Loucy (cell line): ENCODE measurements at regions not wholly inside any gene's neighbourhood (a gene's known extent, or its start where the extent isn't known, plus 50 kb on each side); places are given as distances from the start of the nearest gene placed in this dataset.

ENCODE experiments used
- H2AFZ ChIP-seq: fragments of 200-600 bp; sonication (generic); 2 replicates; pipeline ENCODE4 v1.6.0; 2016; ENCODE audit warnings: antibody characterized with exemption, mild to moderate bottlenecking, low read length, moderate library complexity
- H3F3A ChIP-seq: fragments of 200-600 bp; 2 replicates; pipeline ENCODE4 v1.6.0; 2016; ENCODE audit warnings: antibody characterized with exemption, low read depth, mild to moderate bottlenecking
- H3K27me3 ChIP-seq: fragments of 200-600 bp; sonication (generic); 2 replicates; pipeline ENCODE4 v1.6.1; 2014; ENCODE audit warnings: low read length, mild to moderate bottlenecking; ENCODE audit not compliant: insufficient read depth, poor library complexity, severe bottlenecking
- H3K36me3 ChIP-seq: fragments of 200-600 bp; sonication (generic); 2 replicates; pipeline ENCODE4 v1.6.1; 2016; ENCODE audit warnings: low read length; ENCODE audit not compliant: insufficient read depth
- H3K4me1 ChIP-seq: fragments of 200-600 bp; sonication (generic); 2 replicates; pipeline ENCODE4 v1.5.1; 2014; ENCODE audit warnings: low read length, mild to moderate bottlenecking; ENCODE audit not compliant: insufficient read depth, poor library complexity, severe bottlenecking
- H3K4me2 ChIP-seq: fragments of 200-600 bp; sonication (generic); 2 replicates; pipeline ENCODE4 v1.6.0; 2014; ENCODE audit warnings: antibody characterized with exemption, low read length, low read depth, mild to moderate bottlenecking; ENCODE audit not compliant: poor library complexity, severe bottlenecking
- H3K4me3 ChIP-seq: fragments of 200-600 bp; sonication (generic); 2 replicates; pipeline ENCODE4 v1.5.1; 2014; ENCODE audit warnings: low read length, mild to moderate bottlenecking, mixed read lengths; ENCODE audit not compliant: poor library complexity, severe bottlenecking
- H3K79me2 ChIP-seq: fragments of 200-600 bp; sonication (generic); 2 replicates; pipeline ENCODE4 v1.6.1; 2014; ENCODE audit warnings: low read length; ENCODE audit not compliant: insufficient read depth
- H3K9ac ChIP-seq: fragments of 200-600 bp; sonication (generic); 2 replicates; pipeline ENCODE4 v1.6.0; 2014; ENCODE audit warnings: mild to moderate bottlenecking, low read depth, low read length, moderate library complexity; ENCODE audit not compliant: poor library complexity, severe bottlenecking
- H3K9me2 ChIP-seq: fragments of 200-600 bp; sonication (generic); replicated peaks from 2 replicates; pipeline ENCODE4 v1.6.1; 2016; ENCODE audit warnings: low read depth, low read length, mixed read lengths
- H3K9me3 ChIP-seq: fragments of 200-600 bp; sonication (generic); 2 replicates; pipeline ENCODE4 v1.6.1; 2014; ENCODE audit warnings: mild to moderate bottlenecking, antibody characterized with exemption, low read length, low read depth; ENCODE audit not compliant: insufficient read depth
- H4K20me1 ChIP-seq: fragments of 200-600 bp; sonication (generic); 2 replicates; pipeline ENCODE4 v1.6.0; 2014; ENCODE audit warnings: antibody characterized with exemption, low read length, mild to moderate bottlenecking; ENCODE audit not compliant: insufficient read depth, poor library complexity, severe bottlenecking
- CTCF ChIP-seq: fragments of 200-600 bp; sonication (generic); conservative IDR thresholded peaks from 2 replicates; pipeline ENCODE4 v1.5.1; 2014; ENCODE audit warnings: mild to moderate bottlenecking, antibody characterized with exemption, low read length
- EZH2phosphoT487 ChIP-seq: fragments of 200-600 bp; IDR thresholded peaks from 2 replicates; pipeline ENCODE4 v1.6.1; 2018; ENCODE audit warnings: antibody characterized with exemption, mild to moderate bottlenecking, moderate library complexity, borderline replicate concordance

GRCh38 chr18:11533513-11533890, 75.9 kb upstream of the SLC35G4 start:
- no peak overlapping the region for H3K4me2 ChIP-seq
- no peak for TF ChIP-seq EZH2phosphoT487
- no peak for TF ChIP-seq CTCF
- no peak overlapping the region for H3K9ac ChIP-seq
- no peaks in the 10 kb centered on the region for H3K9me2 ChIP-seq
- H4K20me1 ChIP-seq, result no peaks in the 10 kb centered on the region
- no peaks in the 10 kb centered on the region for H3K36me3 ChIP-seq
- no peaks in the 10 kb centered on the region for H3F3A ChIP-seq
- no peaks in the 10 kb centered on the region for H3K79me2 ChIP-seq
- no peaks in the 10 kb centered on the region for H3K9me3 ChIP-seq
- no peak overlapping the region for H2AFZ ChIP-seq
- no peaks in the 10 kb centered on the region for H3K4me1 ChIP-seq
- H3K27me3 ChIP-seq, result no peaks in the 10 kb centered on the region
- no peak overlapping the region for H3K4me3 ChIP-seq

GRCh38 chr18:11532758-11533512, 76.5 kb upstream of the SLC35G4 start:
- Histone ChIP-seq H3K9ac (no peak overlapping the region), H3K36me3 (no peaks in the 10 kb centered on the region), H3F3A (no peaks in the 10 kb centered on the region), H3K9me2 (no peaks in the 10 kb centered on the region), H3K79me2 (no peaks in the 10 kb centered on the region), H2AFZ (no peak overlapping the region), H3K4me3 (no peak overlapping the region), H3K9me3 (no peaks in the 10 kb centered on the region), H3K4me2 (no peak overlapping the region), H3K27me3 (no peaks in the 10 kb centered on the region), H4K20me1 (no peaks in the 10 kb centered on the region), H3K4me1 (no peaks in the 10 kb centered on the region)
- no peak for TF ChIP-seq EZH2phosphoT487
- TF ChIP-seq CTCF, result no peak

GRCh38 chr18:11529081-11529480, 80.3 kb upstream of the SLC35G4 start:
- Histone ChIP-seq H2AFZ (no peak overlapping the region), H4K20me1 (no peaks in the 10 kb centered on the region), H3K4me2 (no peak overlapping the region), H3K9ac (no peak overlapping the region), H3F3A (no peaks in the 10 kb centered on the region), H3K9me3 (no peaks in the 10 kb centered on the region), H3K27me3 (no peaks in the 10 kb centered on the region), H3K79me2 (no peaks in the 10 kb centered on the region), H3K4me1 (no peaks in the 10 kb centered on the region), H3K36me3 (no peaks in the 10 kb centered on the region), H3K4me3 (no peak overlapping the region), H3K9me2 (no peaks in the 10 kb centered on the region)
- TF ChIP-seq EZH2phosphoT487, result no peak
- TF ChIP-seq CTCF, result no peak
